GM12875 (cell line): ENCODE measurements at regions not wholly inside any gene's neighbourhood (a gene's known extent, or its start where the extent isn't known, plus 50 kb on each side); places are given as distances from the start of the nearest gene placed in this dataset.

Experiments
- H3K4me3 ChIP-seq: one replicate; pipeline ENCODE4 v1.5.1; 2011; ENCODE audit warnings: low read depth, low read length, control low read depth
- TF ChIP-seq, protein P1 (sequence below): IDR thresholded peaks from 2 replicates; pipeline ENCODE4 v1.5.1; 2011; ENCODE audit warnings: low read depth, mild to moderate bottlenecking, control low read depth, inconsistent platforms, low read length, moderate library complexity, borderline replicate concordance; ENCODE audit not compliant: insufficient read depth

DNA sequence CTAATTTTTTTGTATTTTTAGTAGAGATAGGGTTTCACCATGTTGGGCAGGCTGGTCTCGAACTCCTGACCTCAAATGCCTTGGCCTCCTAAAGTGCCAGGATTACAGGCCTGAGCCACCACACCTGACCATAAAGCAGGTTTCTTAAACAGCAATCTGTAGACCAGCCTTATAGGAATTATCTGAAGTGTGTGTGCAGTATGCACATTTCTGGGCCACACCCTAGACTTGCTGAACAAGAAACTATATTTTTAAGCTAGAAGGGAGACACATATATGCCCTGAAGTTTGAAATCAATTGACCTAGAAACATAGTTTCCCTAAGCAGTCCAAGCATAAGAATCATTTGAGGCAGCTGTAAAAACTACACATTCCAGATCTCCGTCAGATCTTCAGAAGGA is 805.7 kb downstream of the TUSC7 start:
- no peak overlapping the region for H3K4me3 ChIP-seq
- TF ChIP-seq, protein P1, sequence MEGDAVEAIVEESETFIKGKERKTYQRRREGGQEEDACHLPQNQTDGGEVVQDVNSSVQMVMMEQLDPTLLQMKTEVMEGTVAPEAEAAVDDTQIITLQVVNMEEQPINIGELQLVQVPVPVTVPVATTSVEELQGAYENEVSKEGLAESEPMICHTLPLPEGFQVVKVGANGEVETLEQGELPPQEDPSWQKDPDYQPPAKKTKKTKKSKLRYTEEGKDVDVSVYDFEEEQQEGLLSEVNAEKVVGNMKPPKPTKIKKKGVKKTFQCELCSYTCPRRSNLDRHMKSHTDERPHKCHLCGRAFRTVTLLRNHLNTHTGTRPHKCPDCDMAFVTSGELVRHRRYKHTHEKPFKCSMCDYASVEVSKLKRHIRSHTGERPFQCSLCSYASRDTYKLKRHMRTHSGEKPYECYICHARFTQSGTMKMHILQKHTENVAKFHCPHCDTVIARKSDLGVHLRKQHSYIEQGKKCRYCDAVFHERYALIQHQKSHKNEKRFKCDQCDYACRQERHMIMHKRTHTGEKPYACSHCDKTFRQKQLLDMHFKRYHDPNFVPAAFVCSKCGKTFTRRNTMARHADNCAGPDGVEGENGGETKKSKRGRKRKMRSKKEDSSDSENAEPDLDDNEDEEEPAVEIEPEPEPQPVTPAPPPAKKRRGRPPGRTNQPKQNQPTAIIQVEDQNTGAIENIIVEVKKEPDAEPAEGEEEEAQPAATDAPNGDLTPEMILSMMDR, result no peak

DNA sequence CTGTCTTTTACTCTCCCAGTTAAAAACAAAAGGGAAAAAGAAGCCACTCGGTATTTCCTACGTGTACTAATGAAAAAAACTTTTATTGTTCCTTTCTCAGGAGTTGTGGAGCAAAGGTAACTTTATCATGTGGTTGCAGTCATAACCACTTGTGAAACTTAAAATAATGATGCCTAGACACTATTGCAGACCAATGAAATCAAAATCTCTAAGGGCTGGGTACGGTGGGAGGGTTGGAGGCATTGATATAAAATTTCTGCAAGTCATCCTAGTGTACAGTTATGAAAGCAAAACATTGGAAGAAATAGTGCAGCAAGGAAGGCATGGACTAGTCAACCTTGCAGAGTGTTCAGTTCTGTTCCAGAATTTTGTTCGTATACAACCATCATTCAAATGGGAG is 808.8 kb downstream of the TUSC7 start:
- TF ChIP-seq, protein P1, result no peak
- no peak overlapping the region for H3K4me3 ChIP-seq

- no peak overlapping the region for H3K4me3 ChIP-seq
- TF ChIP-seq, protein P1, result no peak
Observed at GRCh38 chr3:117519776-117520175, 810.2 kb downstream of the TUSC7 start.

GRCh38 chr3:117520582-117520981 is 811.0 kb downstream of the TUSC7 start:
- no peak overlapping the region for H3K4me3 ChIP-seq
- TF ChIP-seq, protein P1, result no peak

DNA sequence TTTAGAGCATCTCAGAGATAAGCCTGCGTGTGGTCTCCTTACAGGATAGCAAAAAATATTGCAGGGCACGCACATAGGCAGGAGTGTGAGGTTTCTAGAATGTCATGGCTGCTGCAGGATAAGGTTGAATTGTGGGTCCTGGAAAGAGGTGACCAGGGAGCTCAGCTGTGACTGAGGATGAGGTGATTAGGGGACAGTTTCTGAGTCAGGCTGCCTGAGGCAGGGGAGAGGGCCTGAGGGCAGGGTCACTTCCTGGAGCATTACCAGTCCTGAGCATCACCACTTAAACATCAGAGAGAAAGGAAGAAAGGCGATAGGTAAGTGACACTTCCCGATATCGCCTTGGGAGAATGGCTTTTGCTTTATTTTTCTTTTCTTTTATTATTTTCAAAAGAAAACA is 813.8 kb downstream of the TUSC7 start:
- H3K4me3 ChIP-seq, result no peak overlapping the region
- TF ChIP-seq, protein P1, result no peak

GRCh38 chr3:117524890-117525289 is 815.3 kb downstream of the TUSC7 start:
- no peak overlapping the region for H3K4me3 ChIP-seq
- TF ChIP-seq, protein P1, result no peak

DNA sequence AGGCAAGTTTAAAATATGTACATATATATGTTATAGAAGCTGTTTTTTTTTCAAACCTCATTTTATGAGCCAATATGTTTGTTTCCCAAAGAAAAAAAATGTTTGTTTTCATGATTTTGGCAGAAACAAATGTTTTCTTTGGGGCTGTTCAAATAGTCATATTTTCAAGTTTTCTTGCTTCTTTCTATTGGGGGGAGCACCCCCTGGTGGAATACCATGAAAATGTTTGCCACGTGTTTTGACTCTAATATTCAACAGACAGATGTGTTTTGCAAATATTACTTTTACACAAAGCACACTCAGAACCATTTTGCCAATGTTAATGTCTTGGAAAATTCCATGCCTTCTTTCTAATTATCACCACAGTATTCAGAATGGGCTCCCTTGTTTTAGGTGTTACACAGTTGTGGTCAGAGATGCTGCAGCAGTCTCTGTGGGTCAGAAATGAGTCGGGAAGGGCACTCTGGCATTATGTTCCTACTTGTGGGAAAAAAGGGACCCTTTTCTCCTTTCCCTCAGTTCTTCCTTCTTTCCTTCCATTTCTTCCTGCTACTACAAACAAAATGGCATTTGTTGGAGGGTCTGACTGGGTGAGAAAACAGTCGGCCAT is 817.0 kb downstream of the TUSC7 start:
- no peak overlapping the region for H3K4me3 ChIP-seq
- TF ChIP-seq, protein P1, result peak; percentile 37; the same call in 1 of the 2 replicates
